HG02885 (cell line): ENCODE measurements at regions not wholly inside any gene's neighbourhood (a gene's known extent, or its start where the extent isn't known, plus 50 kb on each side); places are given as distances from the start of the nearest gene placed in this dataset.

Experiments used
- ATAC-seq: cut with Tn5 transposase; IDR thresholded peaks from one replicate; pipeline ENCODE4 v1.9.1; 2021; ENCODE audit warnings: mild to moderate bottlenecking; ENCODE audit not compliant: unreplicated experiment, poor library complexity

DNA sequence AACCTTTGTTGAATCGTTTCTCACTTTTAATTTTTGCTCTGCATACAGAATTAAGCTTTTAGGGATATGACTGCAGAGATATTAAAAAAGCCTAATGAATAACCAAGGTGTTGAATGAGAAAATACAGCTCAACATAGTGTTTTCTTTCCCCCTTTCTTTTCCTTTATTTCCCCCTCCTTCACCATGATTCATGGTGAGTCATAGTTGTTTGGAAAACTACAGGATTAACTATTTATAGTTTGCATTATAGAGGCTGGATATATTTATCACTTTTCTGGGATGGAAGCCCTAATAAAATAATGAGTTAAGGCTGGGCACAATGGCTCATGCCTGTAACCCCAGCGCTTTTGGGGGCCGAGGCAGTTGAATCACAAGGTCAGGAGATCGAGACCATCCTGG, 115.0 kb downstream of the DNAJB9 start:
- ATAC-seq, result no peak

DNA sequence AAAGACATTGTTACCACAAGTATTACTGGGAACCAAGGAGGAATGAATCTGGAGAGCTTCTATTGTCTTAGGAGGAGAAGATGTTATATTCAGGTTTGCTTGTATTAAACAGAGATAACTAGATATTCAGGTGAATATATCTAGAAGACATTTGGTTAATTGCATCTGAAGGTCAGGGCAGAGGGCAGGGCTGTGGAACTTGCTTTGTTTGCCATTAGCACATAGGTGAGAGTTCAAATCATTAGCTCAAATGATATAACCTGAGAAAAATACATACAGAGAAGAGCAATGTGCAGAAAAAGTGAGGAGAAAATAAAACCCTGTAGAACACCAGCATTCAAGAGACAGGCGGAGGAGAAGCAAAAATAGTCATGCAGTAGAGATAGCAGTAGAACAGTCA, 116.8 kb downstream of the DNAJB9 start:
- no peak for ATAC-seq

DNA sequence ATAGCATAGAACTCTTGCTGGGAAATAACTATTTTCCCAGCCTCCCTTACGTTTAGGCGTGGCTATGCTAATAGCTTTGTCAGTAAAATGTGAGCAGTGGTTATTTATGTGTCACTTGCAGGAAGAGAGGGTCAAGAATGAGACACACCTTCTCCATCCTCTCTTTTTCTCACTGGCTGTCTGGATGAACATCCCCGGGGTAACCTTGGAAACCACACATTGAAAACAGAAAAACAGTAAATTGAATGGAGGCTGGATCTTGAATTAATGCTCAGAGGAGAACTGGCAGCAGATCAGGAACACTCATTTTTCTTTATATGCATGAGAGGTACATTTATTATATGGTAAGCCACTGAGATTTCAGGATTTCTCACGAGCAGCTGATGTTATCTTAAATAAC, 127.6 kb downstream of the DNAJB9 start:
- ATAC-seq, result no peak

DNA sequence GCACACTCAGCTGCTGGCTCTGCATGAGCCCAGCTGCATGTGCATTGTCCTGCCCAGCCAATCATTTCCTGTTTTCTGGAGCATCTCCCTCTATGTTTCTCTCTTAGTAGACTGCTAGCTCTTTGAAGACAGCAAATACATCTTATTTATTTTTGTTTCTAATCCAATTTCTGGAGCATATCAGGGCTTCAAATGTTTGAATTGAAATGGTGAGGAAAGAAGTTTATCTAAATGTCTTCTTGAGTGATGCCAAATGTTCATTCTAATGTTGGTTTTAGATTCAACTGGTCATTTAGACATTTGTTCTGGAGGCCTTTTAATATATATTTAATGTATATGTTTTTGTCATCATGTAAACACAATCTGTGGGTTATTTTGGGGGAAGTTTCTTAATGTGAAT, 141.9 kb downstream of the DNAJB9 start:
- no peak for ATAC-seq

DNA sequence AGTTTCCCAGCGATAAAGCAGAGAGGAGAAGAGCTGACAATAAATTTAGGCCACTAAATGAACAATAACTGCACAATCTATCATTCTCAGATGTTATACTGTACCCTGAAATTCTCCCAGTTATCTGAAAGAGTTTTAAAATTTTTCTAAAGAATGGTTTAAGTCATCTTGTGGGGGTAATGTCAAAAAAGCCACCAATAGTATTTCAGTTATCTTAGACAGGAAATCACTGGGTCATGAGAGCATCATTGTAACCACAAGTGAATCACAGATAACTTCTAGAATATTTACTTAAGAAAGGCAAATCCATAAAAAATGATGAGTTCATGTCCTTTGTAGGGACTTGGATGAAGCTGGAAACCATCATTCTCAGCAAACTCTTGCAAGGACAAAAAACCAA, 147.1 kb downstream of the DNAJB9 start:
- ATAC-seq, result no peak

DNA sequence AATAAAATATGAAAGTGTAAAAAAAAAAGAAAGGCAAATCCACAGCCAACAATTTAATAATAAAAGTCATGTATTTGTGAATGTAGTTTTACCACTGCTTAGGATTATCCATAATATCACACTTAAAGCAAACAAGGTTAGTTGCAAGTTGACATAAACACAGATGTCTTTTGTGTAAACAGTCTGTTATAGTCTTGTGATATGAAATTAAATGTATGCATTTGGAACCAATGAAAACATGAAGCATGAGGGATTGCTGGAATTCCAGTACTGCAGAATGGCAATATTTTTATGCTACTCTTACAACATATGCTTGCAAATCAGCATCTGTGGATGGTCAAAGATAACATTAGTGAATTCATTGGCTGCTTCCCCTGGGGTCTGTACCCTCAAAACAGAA, 148.1 kb downstream of the DNAJB9 start:
- no peak for ATAC-seq

DNA sequence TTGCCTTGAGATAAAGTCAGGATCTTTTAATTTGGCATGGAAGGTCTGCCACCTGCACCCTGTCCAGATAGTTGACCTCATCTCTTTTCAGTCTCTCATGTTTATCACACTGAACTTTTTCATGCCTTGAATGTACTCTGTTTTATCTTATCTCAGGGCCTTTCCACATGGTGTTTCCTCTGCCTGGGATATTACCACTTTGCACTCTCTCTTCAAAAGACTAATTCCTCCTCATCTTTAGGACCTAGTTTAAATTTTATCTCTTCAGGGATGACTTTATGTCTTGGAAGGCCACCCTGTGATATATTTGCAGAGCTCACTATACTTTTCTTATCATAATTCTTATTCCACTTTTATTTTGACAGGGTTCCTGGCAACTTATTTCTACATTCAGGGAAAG, 150.0 kb downstream of the DNAJB9 start:
- no peak for ATAC-seq

DNA sequence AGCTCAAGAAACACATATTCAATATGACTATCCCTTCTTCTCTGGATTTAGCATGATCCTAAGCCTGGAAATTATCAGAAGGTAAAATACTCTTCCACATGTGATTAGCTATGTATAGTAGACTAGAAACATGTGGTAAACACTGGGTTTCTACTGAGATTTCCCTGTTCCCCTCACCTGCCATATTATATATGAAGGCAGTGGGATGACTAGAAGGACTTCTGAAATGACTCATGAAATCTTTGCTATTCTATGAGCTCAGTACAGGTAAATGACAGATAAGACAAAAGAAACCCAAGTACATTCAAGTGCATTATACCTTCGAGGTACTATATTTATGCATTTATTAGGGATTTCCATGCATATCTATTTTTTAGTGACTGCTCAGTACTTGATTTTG, 152.9 kb downstream of the DNAJB9 start:
- ATAC-seq, result no peak

DNA sequence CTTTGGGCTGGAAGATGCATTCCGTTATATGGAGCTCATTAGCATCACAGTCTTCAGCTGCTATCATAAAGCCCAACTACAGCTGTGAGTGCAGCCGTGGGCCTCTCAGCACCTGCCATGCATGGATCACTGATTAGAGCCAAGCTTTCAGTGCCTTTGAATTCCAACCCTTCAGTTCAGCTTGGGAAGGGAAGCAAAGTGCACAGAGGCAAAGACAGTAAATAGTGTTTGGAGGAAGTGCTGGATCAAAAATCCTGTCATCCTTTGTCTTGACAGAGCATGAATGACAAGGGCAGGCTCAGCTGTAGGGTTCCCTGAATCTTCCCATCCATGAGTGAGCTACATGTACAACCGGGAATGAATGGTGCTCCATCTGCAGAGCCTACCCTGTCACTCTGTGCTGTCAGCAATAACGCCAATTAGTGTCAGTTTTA, 153.7 kb downstream of the DNAJB9 start:
- no peak for ATAC-seq

DNA sequence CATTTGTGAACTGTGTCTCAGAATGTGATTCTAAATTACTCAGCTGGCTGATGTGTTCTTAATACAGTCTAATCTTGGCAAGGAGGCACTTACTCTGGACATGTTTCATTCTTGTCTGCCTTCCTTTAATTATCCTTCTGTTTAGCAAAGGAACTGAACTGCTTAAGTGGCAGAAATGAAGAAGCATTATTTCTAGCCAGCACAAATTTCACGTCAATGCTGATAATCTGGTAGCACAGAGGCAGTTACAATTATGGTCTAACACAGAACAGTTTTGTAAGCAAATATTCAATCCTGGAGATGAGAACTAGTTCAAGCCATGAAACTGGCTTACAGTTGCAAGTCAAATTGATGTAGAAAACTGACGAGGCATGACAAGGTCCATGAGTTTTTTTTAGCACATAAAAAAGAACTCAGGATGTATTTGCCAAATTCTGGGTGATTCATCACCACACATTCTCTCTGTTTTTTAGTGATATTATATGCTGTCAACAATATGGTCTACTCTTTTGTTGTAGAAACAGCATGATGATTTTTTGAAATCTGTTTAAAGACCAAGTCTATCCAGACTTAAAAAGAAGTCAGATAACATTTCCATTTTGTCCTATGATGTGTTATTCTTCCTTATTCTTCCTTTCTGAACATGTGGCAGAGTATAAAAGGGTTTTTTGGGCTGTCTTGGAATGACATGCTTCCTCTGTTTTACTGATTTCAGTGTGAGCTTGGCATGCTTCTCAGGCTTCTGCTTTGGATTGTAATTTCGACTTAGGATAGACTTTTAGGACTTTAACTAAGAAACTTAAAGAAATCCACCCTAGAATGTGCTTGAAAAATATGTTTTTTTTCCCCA, 154.8 kb downstream of the DNAJB9 start:
- no peak for ATAC-seq

DNA sequence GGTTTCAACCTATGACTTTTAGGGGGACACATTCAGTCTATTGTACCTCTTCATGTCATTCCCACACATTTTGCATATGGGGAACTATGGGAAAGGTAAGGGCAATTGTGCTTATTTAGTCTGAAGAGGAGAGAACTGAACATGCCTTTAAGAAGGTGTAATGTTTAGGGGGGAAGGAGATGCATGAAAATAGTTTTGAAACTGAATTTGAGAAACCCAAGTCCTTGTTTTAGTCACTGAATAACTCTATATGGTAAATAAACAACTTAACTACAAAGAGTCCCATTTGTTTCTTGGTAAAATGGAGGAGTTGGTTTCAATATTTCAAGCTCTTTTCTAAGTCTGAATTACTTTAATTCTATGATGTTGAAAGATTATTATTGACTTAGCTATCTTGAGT, 166.1 kb downstream of the DNAJB9 start:
- no peak for ATAC-seq

DNA sequence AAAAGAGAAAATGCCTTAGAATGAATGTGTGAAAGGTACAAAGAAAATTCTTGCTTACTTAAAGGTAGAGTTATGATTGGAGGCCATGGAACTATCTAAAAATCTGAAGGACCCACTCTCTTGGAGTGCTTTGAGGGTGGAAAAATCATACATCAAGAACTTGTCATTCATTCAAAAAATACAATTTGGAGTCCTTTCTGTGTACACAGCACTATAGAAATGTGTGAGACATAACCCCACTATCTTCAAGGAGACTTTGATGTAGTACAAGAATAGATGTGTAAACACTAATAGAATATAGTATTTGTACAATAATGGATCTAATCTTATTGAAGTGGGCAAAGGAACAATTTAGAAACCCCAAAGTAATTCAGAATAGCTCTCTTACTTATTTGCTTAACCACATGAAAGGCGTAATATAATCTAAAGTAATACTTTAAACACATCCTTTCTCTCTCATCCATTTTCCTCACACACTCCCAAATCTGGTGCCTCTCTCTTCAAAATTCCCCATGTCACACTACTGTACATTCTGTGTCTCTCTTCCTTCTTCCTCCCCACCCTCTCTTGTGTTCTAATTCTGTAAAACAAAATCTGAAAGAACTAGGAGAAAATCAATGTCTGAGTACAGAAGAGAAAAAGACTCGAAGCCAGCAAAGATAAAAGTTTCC, 166.7 kb downstream of the DNAJB9 start:
- no peak for ATAC-seq

DNA sequence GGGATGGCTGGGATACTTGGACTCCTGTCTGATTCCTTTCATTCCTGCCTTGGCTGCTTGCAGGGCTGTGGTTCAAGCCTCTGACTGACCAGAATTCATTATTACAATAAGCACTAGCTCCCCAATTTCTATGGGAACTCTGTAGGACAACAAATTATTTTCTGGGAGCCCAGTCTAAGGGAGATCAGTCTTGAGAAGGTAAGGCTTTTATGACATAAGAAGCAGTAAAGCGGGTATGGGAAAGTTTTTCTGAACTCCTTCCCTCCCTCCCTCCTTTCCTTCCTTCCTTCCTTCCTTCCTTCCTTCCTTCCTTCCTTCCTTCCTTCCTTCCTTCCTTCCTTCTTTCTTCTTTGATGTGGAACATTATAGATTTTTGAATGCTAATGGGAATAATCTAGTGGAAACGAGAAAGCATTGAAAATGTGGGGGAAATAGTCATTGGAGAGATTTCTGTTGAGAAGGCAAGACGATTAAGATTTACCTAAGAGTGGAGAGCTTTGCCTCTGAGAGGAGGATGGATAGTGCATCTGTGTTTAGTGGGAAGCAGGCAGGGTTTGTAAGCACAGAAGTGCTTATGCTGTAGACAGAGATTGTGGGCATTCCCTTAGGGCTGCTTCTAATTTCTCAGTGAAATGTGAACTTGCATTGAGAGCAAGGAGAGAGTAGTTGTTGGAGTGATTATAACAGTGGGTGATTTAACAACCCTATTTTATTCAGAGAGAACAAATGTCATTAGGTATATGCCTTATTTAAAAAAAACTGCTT, 201.5 kb downstream of the DNAJB9 start:
- no peak for ATAC-seq

DNA sequence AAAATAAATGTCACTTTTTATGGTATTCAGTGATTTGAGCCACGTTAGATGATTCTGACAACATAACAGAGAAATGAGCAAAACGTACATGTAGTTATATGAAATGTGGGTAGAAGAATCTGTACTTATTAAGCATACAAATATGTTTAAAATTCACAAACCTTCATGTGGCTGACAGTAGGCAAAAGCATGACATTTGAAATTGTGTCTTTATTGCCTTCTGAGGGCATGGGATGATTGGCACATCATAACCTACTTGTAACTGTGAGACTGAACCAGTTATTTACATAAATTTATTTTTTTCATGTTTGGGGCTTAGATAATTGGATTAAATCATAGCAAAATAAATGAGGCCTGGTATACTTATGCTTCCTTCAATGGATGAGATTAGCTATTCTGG, 202.2 kb downstream of the DNAJB9 start:
- no peak for ATAC-seq

DNA sequence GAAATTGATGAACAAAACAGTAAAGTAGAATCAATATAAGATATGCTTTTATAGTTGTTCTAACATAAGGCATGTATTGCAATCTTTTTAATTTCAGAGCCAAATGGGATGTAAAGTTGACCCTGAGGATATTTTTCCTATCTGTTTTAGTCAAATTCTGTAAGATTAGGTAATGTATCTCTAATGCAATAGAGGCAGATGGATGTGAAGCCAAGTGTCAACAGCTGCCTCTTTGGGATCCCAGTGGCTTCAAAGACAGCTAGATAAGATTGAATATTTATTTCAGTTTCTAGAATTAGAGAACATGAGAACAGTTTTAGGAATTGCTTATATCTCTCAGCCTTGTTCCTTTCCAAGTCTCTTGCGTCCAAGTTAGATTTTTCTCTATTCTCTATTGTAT, 208.3 kb downstream of the DNAJB9 start:
- ATAC-seq, result no peak

DNA sequence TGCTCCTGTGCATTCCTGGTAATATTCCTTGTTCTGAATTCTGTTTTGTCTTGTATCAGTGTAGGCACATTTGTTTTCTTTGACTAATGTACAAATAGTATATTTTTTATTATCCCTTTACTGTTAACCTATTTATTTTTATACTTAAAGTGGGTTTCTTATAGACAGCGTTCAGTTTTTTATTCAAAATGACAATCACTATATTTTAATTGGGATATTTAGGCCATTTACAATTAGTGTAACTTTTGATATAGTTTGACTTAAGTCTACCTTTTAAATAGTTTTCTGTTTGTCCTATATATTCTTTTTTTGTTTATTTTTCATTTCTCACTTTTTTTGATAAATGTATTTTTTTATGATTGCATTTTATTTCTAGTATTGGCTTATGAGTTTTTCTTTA, 219.8 kb downstream of the DNAJB9 start:
- ATAC-seq, result no peak

DNA sequence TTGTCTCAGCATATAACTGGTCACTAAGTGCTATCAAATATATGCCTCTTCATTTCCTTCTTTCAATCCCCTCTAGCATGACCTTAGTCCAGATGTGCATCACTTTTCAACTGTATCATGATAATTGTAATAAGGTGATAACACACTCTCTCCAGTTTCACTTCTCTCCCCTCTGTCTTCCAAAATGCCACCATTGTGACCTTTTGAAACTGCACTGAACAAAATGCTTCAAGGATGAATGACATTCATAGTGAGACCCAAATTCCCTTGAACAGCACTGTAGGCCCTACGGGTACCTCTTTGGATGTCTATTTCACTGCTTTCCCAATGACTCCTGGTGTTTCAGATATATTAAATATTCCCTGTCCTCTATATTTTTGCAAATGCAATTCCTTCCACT, 224.8 kb downstream of the DNAJB9 start:
- ATAC-seq, result no peak

DNA sequence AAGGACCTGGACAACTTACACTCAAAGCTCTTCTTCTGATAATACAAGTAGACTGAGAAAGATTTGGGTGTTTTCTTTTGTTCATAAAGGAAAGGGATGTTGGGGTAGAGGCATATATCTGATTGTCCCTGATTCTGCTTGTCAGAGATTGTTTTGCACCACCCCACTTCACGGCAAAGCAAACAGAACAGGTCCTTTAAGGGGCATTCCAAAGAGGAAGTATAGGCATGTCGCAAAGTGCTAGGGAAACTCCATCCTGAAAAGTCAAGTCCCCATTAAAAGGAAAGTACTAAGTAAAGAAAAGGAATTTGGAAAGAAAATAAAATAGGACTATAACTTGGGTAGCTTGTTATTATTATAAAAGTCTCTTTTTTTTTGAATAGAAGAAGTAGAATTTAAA, 233.0 kb downstream of the DNAJB9 start:
- ATAC-seq, result no peak

DNA sequence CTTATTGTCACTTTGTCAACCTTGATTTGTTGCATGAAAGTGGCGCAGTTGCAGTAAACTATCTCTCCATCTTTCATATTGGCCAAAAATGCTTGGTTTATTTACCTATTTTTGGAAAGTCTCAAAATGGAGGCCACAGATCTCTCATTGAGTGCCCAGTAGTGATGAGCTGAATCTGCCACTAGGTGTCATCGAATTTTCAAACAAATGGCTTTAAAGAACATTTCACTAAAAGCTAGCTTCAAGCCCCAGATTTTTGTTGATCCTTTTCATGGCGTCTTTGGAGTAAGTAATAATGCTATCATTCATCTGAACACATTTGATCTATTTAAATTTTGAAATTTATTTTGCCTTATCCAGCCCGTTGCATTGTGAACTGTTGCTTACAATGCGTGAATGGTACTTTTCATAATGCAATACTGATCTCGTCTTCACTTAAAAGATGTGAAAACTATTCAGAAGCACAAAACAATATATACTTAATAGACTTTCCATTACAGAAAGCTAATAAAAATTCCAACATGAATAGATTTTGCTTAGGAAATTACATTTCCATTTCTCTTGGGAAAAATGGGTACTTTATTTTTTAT, 236.2 kb downstream of the DNAJB9 start:
- peak; percentile 63 for ATAC-seq

DNA sequence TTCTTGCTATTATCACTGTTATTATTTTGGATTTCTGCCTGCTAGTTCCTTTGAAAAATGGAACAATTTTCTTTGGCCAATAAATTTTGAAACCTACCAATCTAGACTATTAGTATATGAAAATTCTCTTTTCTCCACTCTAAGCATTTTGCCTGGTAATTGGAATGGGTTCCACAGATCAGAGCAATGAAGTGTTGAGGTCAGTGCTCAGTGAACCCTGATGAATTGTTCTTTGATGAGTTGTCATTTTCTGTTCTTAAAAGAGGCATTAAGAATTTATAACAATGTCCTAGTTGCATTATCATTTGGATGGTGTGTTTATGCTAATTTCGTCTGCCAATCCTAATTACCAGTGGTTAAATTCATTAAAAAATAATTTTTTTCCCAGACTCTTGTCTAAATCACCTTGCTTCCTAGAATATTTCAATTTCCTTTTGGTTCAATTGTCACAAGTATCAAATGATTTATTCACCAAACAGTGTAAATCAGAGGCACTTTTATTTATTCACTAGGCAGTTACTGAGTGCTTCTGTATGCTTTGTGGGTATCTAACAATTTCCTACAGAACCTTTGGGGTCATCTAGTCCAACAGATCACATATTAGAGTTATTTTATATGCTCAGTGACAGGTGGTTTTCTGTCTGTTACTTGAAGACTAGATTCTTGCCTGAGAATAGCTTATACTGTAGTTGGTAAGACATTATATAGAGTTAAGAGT, 239.0 kb downstream of the DNAJB9 start:
- no peak for ATAC-seq
